NCI-H146 (cell line): ENCODE measurements at regions not wholly inside any gene's neighbourhood (a gene's known extent, or its start where the extent isn't known, plus 50 kb on each side); places are given as distances from the start of the nearest gene placed in this dataset.
"Not testable (repeated sequence)": the region's sequence is repeated elsewhere in the genome, so short reads cannot be mapped to it uniquely, and the experiment has no call there.

Source experiments
- DNase-seq: peaks from one replicate; lab custom pipeline; 2025; lab: John Stamatoyannopoulos, UW

GRCh38 chr20:8990770-8991169 lies 78.1 kb upstream of the PLCB4 start:
- DNase-seq: no peak

- no peak for DNase-seq
Measured at GRCh38 chr20:8994045-8994444, 74.8 kb upstream of the PLCB4 start.

DNA sequence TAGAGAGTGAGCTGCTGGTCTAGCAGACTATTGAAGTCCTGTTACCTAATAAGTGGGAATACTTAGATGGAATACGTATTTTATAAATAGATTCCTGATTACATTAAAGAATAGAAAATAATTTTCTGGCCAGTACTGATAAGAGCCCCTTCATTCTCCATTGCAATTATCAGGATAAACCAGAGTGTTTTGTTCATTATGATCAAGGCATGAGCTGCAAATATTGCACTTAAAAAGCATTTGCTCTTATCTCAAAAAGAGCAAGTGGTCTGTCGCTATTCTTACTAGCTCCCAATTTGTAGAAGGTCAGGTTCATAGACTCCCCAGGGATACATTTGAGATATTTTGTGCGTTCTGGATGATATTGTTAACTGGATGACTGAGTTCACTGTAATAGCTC lies 73.1 kb upstream of the PLCB4 start:
- DNase-seq: no peak

GRCh38 chr20:8996817-8997512 lies 71.9 kb upstream of the PLCB4 start:
- peak; percentile 69 for DNase-seq

GRCh38 chr20:8997701-8998117 lies 71.2 kb upstream of the PLCB4 start:
- DNase-seq: peak; percentile 73

GRCh38 chr20:9011121-9011520 lies 57.8 kb upstream of the PLCB4 start:
- no peak for DNase-seq

DNA sequence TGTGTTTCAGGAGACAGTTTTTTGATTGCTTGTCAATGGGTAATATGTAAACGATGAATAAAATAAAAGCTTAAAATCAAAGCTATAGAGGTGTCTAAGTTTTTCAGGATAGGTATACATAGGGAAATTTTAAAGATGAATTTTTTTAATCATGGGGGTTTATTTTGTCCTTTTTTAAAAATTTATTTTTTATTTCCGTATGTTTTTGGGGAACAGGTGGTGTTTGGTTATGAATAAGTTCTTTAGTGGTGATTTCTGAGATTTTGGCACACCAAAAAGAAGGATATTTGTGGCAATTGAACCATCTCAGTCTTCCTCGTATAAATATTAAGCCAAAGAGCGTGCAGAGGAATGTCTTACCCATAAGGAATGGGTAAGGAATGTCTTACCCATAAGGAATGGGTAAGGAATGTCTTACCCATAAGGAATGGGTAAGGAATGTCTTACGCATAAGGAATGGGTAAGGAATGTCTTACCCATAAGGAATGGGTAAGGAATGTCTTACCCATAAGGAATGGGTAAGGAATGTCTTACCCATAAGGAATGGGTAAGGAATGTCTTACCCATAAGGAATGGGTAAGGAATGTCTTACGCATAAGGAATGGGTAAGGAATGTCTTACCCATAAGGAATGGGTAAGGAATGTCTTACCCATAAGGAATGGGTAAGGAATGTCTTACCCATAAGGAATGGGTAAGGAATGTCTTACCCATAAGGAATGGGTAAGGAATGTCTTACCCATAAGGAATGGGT lies 53.5 kb upstream of the PLCB4 start:
- not testable (repeated sequence) for DNase-seq

GRCh38 chr20:9015984-9016324 lies 52.9 kb upstream of the PLCB4 start:
- no peak for DNase-seq

GRCh38 chr20:9018346-9018745 lies 50.5 kb upstream of the PLCB4 start:
- DNase-seq: no peak
